ENCODE measurements at regions not wholly inside any gene's neighbourhood (a gene's known extent, or its start where the extent isn't known, plus 50 kb on each side); places are given as distances from the start of the nearest gene placed in this dataset.
"Not testable (repeated sequence)": the region's sequence is repeated elsewhere in the genome, so short reads cannot be mapped to it uniquely, and the experiment has no call there.

DNA sequence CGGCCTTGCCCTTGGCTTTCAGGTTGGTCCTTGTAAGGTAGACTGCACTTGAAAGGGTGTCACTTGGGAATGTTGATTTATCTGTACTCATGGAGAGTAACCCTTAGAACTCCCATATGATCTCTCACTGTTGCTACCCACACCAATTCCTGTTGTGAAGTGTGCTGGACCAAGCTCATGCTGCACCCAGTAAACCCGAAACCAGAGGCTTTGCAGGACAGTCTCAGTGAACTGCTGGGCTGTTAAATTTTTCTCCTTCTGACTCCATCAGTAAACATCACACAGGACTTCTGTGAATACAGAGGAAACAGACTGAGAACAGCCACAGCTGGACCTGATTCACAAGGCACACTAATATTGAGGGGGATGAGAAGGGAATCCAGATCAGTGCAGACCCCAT lies 783.0 kb downstream of the TMEM121 start:
- DNase-seq (ENCODE audit: low read depth in 1 of 2, low spot score in 1 of 2): no peak
- no peaks in the 10 kb centered on the region for H3K9me3 ChIP-seq (ENCODE audit: low read depth)
- no peak overlapping the region for H3K27ac ChIP-seq
- no peak overlapping the region for H3K4me3 ChIP-seq
- H3K36me3 ChIP-seq: no peaks in the 10 kb centered on the region
- no peaks in the 10 kb centered on the region for H3K4me1 ChIP-seq (ENCODE audit: low read depth)
- H3K27me3 ChIP-seq: no peaks in the 10 kb centered on the region
- TF ChIP-seq, protein P1, sequence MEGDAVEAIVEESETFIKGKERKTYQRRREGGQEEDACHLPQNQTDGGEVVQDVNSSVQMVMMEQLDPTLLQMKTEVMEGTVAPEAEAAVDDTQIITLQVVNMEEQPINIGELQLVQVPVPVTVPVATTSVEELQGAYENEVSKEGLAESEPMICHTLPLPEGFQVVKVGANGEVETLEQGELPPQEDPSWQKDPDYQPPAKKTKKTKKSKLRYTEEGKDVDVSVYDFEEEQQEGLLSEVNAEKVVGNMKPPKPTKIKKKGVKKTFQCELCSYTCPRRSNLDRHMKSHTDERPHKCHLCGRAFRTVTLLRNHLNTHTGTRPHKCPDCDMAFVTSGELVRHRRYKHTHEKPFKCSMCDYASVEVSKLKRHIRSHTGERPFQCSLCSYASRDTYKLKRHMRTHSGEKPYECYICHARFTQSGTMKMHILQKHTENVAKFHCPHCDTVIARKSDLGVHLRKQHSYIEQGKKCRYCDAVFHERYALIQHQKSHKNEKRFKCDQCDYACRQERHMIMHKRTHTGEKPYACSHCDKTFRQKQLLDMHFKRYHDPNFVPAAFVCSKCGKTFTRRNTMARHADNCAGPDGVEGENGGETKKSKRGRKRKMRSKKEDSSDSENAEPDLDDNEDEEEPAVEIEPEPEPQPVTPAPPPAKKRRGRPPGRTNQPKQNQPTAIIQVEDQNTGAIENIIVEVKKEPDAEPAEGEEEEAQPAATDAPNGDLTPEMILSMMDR (IDR thresholded peaks at IDR 0.05; ENCODE audit: low read depth, low read length): no peak

DNA sequence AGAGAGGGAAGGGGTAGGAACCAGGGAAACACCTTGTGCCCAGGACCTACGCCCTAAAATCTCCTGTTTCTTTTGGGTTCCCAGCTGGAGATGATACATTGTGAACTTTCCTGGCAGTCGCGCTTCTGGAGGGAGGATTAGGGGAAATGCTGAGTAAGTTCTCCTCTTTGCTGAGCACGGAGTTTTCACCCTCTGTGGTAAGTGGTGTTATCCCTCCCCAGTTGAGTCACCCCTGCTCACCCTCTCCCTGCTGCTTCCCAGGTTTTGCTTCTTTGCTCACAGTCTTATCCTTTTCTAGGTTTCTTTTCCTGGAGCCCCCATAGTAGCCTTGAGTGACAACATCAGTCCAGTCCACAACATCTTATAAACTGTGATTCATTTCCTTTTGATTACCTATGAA lies 789.1 kb downstream of the TMEM121 start:
- DNase-seq (ENCODE audit: low read depth in 1 of 2, low spot score in 1 of 2): no peak
- Histone ChIP-seq H3K9me3 (ENCODE audit: low read depth) (no peaks in the 10 kb centered on the region), H3K4me3 (no peak overlapping the region), H3K36me3 (no peaks in the 10 kb centered on the region), H3K4me1 (ENCODE audit: low read depth) (no peaks in the 10 kb centered on the region), H3K27ac (no peak overlapping the region), H3K27me3 (no peaks in the 10 kb centered on the region)
- TF ChIP-seq, protein P1 (IDR thresholded peaks at IDR 0.05; ENCODE audit: low read depth, low read length): no peak

DNA sequence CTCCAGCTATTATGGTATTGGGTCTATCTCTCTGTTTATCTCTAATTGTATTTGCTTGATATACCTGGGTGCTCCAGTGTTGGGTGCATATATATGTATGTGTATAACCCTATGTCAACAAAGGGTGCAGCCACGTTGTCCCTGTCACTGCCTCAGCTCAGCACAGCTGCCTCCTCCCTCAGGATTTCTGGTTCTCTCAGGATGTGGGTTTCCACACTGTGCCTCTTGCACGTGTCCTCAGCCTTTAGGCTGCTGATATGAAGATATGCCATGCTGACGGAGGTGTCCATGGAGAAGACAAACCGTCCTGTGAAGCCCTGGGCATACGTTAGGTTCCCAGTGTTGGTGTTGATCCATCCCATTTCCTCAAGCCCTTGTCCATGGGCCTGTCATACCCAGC lies 791.2 kb downstream of the TMEM121 start:
- H3K27ac ChIP-seq: no peak overlapping the region
- H3K27me3 ChIP-seq: no peaks in the 10 kb centered on the region
- H3K4me1 ChIP-seq (ENCODE audit: low read depth): no peaks in the 10 kb centered on the region
- H3K4me3 ChIP-seq: no peak overlapping the region
- no peak for DNase-seq (ENCODE audit: low read depth in 1 of 2, low spot score in 1 of 2)
- TF ChIP-seq, protein P1 (IDR thresholded peaks at IDR 0.05; ENCODE audit: low read depth, low read length): no peak
- no peaks in the 10 kb centered on the region for H3K9me3 ChIP-seq (ENCODE audit: low read depth)
- no peaks in the 10 kb centered on the region for H3K36me3 ChIP-seq

DNA sequence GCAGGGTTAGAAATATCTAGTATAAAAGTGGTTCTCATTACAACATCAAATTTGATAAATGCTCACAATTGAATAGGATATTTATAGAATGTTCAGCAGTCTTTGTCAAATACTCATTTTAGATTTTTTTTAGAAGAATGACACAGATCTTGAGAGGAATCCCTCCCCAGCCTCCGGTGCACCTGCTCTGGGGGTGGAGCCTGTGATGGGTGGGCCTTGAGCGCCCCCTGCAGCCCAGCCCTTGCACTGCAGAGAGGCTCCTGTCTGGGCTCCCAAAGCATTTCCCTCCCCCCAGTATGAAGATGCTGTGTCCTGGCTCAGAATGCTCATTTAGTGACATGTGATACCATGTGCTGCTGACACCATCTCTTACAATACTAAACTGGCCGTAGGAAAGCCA lies 792.3 kb downstream of the TMEM121 start:
- H3K4me3 ChIP-seq: no peak overlapping the region
- no peaks in the 10 kb centered on the region for H3K4me1 ChIP-seq (ENCODE audit: low read depth)
- no peaks in the 10 kb centered on the region for H3K9me3 ChIP-seq (ENCODE audit: low read depth)
- TF ChIP-seq, protein P1 (IDR thresholded peaks at IDR 0.05; ENCODE audit: low read depth, low read length): no peak
- no peaks in the 10 kb centered on the region for H3K36me3 ChIP-seq
- no peak overlapping the region for H3K27ac ChIP-seq
- DNase-seq (ENCODE audit: low read depth in 1 of 2, low spot score in 1 of 2): no peak
- no peaks in the 10 kb centered on the region for H3K27me3 ChIP-seq

DNA sequence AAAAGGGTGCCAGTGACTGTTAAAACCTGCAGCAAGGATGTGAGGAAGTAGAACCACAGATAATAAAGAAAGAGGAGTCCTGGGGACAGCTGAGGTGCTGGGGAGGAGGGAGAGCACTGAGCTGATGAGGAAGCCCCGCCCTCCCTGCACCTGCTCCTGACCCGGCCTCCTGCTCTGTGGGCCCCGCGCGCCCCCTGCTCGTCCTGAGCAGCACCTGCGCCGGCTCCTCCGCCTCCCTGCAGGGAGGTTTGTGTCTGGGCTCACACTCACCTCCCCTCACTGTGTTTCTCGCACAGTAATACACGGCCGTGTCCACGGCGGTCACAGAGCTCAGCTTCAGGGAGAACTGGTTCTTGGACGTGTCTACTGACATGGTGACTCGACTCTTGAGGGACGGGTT lies 797.6 kb downstream of the TMEM121 start:
- not testable (repeated sequence) for DNase-seq (ENCODE audit: low read depth in 1 of 2, low spot score in 1 of 2); H3K27me3 ChIP-seq; H3K27ac ChIP-seq; H3K9me3 ChIP-seq (ENCODE audit: low read depth); H3K4me1 ChIP-seq (ENCODE audit: low read depth); H3K36me3 ChIP-seq; H3K4me3 ChIP-seq

DNA sequence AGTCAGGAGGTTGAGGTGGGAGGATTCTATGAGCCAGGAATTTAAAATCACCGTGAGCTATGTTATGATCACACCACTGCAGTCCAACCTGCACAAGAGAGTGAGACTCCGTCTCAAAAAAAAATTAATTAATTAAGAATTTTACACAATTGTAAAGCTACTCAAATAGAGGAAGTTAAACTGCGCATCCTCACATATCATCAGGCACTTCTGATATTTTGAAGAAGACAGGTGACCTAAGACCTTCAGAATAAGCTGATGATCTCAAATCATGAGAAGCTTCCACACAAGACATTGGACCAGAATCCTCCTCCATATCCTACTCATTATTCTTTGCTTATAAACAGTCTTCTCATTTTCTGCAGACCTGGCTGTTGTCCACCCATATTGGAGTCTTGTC lies 800.9 kb downstream of the TMEM121 start:
- Histone ChIP-seq H3K27me3 (no peaks in the 10 kb centered on the region), H3K36me3 (no peaks in the 10 kb centered on the region), H3K4me3 (no peak overlapping the region), H3K4me1 (ENCODE audit: low read depth) (no peaks in the 10 kb centered on the region), H3K9me3 (ENCODE audit: low read depth) (no peaks in the 10 kb centered on the region), H3K27ac (no peak overlapping the region)
- DNase-seq (ENCODE audit: low read depth in 1 of 2, low spot score in 1 of 2): no peak
- TF ChIP-seq, protein P1 (IDR thresholded peaks at IDR 0.05; ENCODE audit: low read depth, low read length): no peak

DNA sequence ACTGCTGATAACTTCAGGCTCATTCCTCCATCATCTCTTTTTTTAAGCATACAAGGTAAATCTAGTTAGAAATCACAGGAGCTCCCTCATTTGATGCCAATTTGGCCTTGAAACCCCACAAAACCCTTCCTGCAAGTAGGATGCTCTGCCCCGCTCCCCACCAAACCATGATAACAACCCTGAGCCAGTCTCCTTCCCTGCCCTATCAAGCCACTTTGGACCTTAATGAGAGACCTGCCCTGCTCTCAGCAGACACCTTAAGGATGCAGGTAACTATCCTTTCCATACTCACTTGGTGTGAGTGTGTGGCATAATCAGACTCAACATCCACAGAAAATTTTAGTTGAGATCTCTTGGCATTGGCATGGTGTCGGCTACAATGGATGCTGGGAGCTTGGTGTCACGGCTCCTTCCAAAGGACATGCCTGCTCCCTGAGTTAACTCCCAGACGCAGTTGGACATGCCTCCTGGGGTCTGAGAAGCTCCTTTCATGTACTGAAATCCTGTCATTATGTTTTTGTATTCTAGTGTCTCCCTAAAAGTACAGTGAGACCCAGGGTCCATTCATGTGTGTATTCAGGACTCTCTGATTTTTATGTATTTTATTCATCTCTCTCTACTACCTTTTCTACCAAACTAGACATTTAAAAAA lies 801.4 kb downstream of the TMEM121 start:
- DNase-seq (ENCODE audit: low read depth in 1 of 2, low spot score in 1 of 2); H3K36me3 ChIP-seq: not testable (repeated sequence)

DNA sequence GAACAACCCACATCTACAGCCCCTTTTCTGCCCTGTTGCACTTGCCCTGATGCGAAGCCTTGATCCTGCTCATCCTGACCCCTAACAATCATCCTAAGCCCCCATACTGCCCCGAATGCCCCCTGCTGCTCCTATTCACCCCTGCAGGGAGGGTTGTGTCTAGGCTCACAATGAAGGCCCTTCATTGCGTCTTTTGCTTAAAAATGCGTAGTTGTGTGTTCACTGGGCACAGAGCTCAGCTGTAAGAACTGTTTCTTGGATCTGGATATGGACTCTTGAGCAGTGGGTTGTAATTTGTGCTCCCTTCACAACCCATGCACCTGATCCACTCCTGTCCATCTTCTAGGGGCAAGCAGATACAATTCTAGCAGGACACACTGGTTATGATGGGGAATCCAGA lies 802.9 kb downstream of the TMEM121 start:
- not testable (repeated sequence) for DNase-seq (ENCODE audit: low read depth in 1 of 2, low spot score in 1 of 2); H3K27me3 ChIP-seq; H3K9me3 ChIP-seq (ENCODE audit: low read depth); H3K4me3 ChIP-seq; H3K4me1 ChIP-seq (ENCODE audit: low read depth); H3K27ac ChIP-seq; H3K36me3 ChIP-seq

More for the DNA sequence above, 801.4 kb downstream of the TMEM121 start:
- H3K4me3 ChIP-seq; H3K27me3 ChIP-seq; H3K9me3 ChIP-seq (ENCODE audit: low read depth); H3K27ac ChIP-seq; H3K4me1 ChIP-seq (ENCODE audit: low read depth): not testable (repeated sequence)

DNA sequence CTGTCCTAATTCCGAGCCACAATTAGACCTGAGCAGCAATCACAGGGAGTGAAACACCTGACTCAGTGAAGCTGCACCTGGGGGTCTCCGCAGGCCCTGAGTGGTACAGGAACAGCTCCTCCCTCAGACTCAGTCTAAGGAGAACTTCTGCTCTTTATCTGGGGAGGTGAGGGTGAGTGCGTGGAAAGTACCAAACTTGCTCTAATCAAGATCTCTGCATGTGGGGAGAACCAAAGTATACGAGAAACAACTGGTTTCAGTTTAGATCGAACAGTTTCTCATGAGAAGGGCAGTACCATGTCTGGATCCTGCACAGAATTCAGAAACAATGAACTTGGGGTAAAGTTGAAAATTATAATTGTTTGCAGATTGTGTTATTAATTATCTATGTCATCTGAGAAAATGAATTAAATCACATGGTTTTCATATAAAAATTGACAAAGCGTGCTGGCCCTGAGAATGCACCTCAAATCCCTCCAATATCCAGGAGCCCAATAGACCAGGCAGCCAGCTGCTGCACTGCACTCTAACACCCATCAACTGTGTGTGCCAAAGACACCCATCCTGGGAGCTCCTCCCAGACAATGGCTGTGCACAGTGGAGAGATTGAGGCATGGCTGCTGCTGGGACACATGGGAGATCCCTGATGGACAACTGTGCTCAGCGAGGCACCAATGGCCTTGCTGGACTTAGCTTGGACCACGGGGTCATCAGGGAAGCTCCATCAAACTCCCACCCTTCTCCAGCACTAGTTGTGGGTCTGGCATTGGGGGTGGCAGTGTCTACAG lies 803.8 kb downstream of the TMEM121 start:
- not testable (repeated sequence) for H3K4me3 ChIP-seq; H3K9me3 ChIP-seq (ENCODE audit: low read depth); H3K27me3 ChIP-seq; H3K4me1 ChIP-seq (ENCODE audit: low read depth); DNase-seq (ENCODE audit: low read depth in 1 of 2, low spot score in 1 of 2); H3K36me3 ChIP-seq; H3K27ac ChIP-seq
